ENCODE measurements at regions not wholly inside any gene's neighbourhood (a gene's known extent, or its start where the extent isn't known, plus 50 kb on each side); places are given as distances from the start of the nearest gene placed in this dataset.

DNA sequence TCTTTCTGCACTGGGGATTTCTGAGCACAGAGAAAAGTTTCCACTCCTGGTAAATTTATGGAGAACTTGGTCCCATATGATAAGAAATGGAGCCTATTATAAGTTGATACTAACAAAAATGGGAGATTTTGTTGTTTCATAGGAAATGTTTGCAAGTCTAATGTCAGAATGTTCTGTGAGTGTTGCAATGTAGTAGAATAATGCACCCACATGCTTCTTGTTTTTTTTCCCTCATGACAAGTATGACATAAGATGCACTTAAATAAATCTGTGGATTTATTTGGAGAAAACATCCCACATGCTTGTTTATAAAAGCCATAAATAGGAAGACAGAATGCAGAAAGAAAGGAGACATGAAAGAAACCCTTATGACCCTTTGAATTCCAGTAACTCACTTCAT lies 50.8 kb upstream of the KCNJ6 start:
- Mint-ChIP-seq H3K27ac (no peak overlapping the region), H3K4me3 (no peak overlapping the region), H3K4me1 (ENCODE audit: low read depth in 2 of 2) (no peaks in the 10 kb centered on the region), H3K27me3 (peaks cover 6 to 9% of the 10 kb centered on the region in 2 donors), H3K9me3 (no peaks in the 10 kb centered on the region), H3K36me3 (no peaks in the 10 kb centered on the region)
- ATAC-seq = no peak
- DNase-seq (ENCODE audit: low spot score) = no peak

- ATAC-seq (no peak), DNase-seq (ENCODE audit: low spot score) (no peak)
- Mint-ChIP-seq H3K4me1 (ENCODE audit: low read depth in 2 of 2) (no peaks in the 10 kb centered on the region), H3K27me3 (peaks cover 7 to 11% of the 10 kb centered on the region in 2 donors), H3K27ac (no peak overlapping the region), H3K9me3 (no peaks in the 10 kb centered on the region), H3K4me3 (no peak overlapping the region), H3K36me3 (no peaks in the 10 kb centered on the region)
Observed at GRCh38 chr21:37968744-37969143, 52.5 kb upstream of the KCNJ6 start.

- no peaks in the 10 kb centered on the region for H3K4me1 Mint-ChIP-seq (ENCODE audit: low read depth in 2 of 2)
Observed at GRCh38 chr21:37970548-37970947, 54.3 kb upstream of the KCNJ6 start.

GRCh38 chr21:37971390-37971950 lies 55.2 kb upstream of the KCNJ6 start:
- H3K27ac Mint-ChIP-seq = no peak overlapping the region
- ATAC-seq = no peak
- no peaks in the 10 kb centered on the region for H3K9me3 Mint-ChIP-seq
- DNase-seq (ENCODE audit: low spot score) = no peak
- H3K27me3 Mint-ChIP-seq = peaks cover 9 to 20% of the 10 kb centered on the region in 2 donors
- H3K36me3 Mint-ChIP-seq = no peaks in the 10 kb centered on the region
- no peaks in the 10 kb centered on the region for H3K4me1 Mint-ChIP-seq (ENCODE audit: low read depth in 2 of 2)
- H3K4me3 Mint-ChIP-seq = no peak overlapping the region

More at GRCh38 chr21:37970548-37970947, 54.3 kb upstream of the KCNJ6 start:
- no peaks in the 10 kb centered on the region for H3K36me3 Mint-ChIP-seq
- no peak overlapping the region for H3K4me3 Mint-ChIP-seq
- ATAC-seq (no peak), DNase-seq (ENCODE audit: low spot score) (no peak)
- no peaks in the 10 kb centered on the region for H3K9me3 Mint-ChIP-seq
- H3K27me3 Mint-ChIP-seq = peaks cover 10 to 18% of the 10 kb centered on the region in 2 donors
- no peak overlapping the region for H3K27ac Mint-ChIP-seq

DNA sequence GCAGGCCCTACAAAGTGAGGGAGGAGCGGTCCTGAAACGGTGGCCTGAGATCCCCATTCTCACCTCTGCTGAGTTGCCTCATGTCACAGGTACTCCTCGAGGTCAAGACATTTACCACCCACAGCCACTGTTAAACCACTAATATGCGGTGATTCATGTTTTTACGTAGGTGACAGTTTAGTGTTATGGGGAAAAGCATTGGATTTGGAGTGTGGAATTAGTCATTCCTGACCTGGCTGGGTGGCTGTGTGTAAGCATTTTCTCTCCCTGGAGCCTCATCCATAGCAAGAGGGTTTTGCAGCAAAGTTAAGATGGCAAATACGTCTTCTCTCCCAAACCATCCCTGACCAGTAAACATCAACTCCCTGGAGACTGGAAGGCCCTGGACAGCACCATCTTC lies 57.8 kb upstream of the KCNJ6 start:
- Mint-ChIP-seq H3K36me3 (no peaks in the 10 kb centered on the region), H3K27me3 (peaks cover 10 to 20% of the 10 kb centered on the region in 2 donors)

GRCh38 chr21:37982496-37983318 lies 66.5 kb upstream of the KCNJ6 start:
- DNase-seq (ENCODE audit: low spot score) (no peak), ATAC-seq (no peak)
- no peaks in the 10 kb centered on the region for H3K4me1 Mint-ChIP-seq (ENCODE audit: low read depth in 2 of 2)
- peaks cover 11 to 22% of the 10 kb centered on the region in 2 donors for H3K27me3 Mint-ChIP-seq
- H3K36me3 Mint-ChIP-seq = no peaks in the 10 kb centered on the region
- no peak overlapping the region for H3K27ac Mint-ChIP-seq
- no peak overlapping the region for H3K4me3 Mint-ChIP-seq
- H3K9me3 Mint-ChIP-seq = no peaks in the 10 kb centered on the region

More for the DNA sequence above, 57.8 kb upstream of the KCNJ6 start:
- Mint-ChIP-seq H3K27ac (no peak overlapping the region), H3K4me3 (no peak overlapping the region), H3K9me3 (no peaks in the 10 kb centered on the region), H3K4me1 (ENCODE audit: low read depth in 2 of 2) (no peaks in the 10 kb centered on the region)
- DNase-seq (ENCODE audit: low spot score) (no peak), ATAC-seq (peak in 1 of 2 donors; percentile 26)

- Mint-ChIP-seq H3K4me3 (no peak overlapping the region), H3K27ac (no peak overlapping the region), H3K4me1 (ENCODE audit: low read depth in 2 of 2) (no peaks in the 10 kb centered on the region), H3K36me3 (no peaks in the 10 kb centered on the region), H3K27me3 (peaks cover 11 to 22% of the 10 kb centered on the region in 2 donors), H3K9me3 (no peaks in the 10 kb centered on the region)
- DNase-seq (ENCODE audit: low spot score) (no peak), ATAC-seq (no peak)
Observed at GRCh38 chr21:37983336-37984095, 67.3 kb upstream of the KCNJ6 start.

DNA sequence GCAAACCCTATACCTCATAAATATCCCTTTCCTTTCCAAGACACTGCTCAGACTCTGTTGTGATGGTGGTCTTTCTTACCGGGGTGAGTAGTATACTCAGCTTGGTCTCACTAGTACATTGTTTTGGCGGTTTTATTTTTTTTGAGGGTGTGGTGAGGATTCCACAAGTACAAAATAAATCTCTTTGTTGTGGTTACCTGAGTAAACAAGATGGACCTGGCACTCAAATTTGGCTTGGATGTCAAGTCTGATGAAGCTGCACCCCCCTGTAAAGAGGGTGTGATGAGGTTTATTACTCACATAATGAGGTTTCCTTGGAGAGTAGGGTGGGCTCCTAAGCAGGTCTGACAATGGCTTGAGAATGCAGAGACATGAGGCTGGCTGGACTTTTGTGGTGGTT lies 68.2 kb upstream of the KCNJ6 start:
- Mint-ChIP-seq H3K9me3 (no peaks in the 10 kb centered on the region), H3K27me3 (peaks cover 11 to 22% of the 10 kb centered on the region in 2 donors), H3K4me3 (no peak overlapping the region), H3K36me3 (no peaks in the 10 kb centered on the region), H3K4me1 (ENCODE audit: low read depth in 2 of 2) (no peaks in the 10 kb centered on the region), H3K27ac (no peak overlapping the region)
- no peak for ATAC-seq
- no peak for DNase-seq (ENCODE audit: low spot score)

DNA sequence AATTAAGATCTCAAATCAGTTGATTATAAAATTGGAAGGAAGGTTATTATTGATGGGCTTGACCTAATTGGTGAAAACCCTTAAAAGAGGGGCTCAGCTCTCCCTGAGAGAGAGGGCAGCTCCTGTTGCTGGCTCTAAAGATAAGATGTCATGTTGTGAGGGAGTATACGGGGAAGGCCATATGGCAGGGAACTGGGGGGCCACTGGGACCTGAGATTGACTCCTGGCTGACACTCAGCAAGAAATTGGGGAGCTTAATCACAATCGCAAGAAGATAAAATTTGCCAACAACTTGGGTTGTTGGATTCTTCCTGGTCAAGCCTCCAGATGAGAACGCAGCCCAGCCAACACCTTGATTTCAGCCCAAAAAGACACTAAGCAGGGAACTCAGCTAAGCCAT lies 69.7 kb upstream of the KCNJ6 start:
- H3K36me3 Mint-ChIP-seq = no peaks in the 10 kb centered on the region
- no peak for DNase-seq (ENCODE audit: low spot score)

GRCh38 chr21:37986751-37987399 lies 70.6 kb upstream of the KCNJ6 start:
- DNase-seq (ENCODE audit: low spot score) (no peak), ATAC-seq (no peak)
- H3K9me3 Mint-ChIP-seq = no peaks in the 10 kb centered on the region
- H3K36me3 Mint-ChIP-seq = no peaks in the 10 kb centered on the region
- H3K4me1 Mint-ChIP-seq (ENCODE audit: low read depth in 2 of 2) = no peaks in the 10 kb centered on the region
- no peak overlapping the region for H3K27ac Mint-ChIP-seq
- H3K27me3 Mint-ChIP-seq = peaks cover 20 to 28% of the 10 kb centered on the region in 2 donors
- H3K4me3 Mint-ChIP-seq = no peak overlapping the region

More for the DNA sequence above, 69.7 kb upstream of the KCNJ6 start:
- peaks cover 16 to 22% of the 10 kb centered on the region in 2 donors for H3K27me3 Mint-ChIP-seq
- no peaks in the 10 kb centered on the region for H3K4me1 Mint-ChIP-seq (ENCODE audit: low read depth in 2 of 2)
- H3K4me3 Mint-ChIP-seq = no peak overlapping the region
- ATAC-seq = no peak
- H3K27ac Mint-ChIP-seq = no peak overlapping the region
- no peaks in the 10 kb centered on the region for H3K9me3 Mint-ChIP-seq

DNA sequence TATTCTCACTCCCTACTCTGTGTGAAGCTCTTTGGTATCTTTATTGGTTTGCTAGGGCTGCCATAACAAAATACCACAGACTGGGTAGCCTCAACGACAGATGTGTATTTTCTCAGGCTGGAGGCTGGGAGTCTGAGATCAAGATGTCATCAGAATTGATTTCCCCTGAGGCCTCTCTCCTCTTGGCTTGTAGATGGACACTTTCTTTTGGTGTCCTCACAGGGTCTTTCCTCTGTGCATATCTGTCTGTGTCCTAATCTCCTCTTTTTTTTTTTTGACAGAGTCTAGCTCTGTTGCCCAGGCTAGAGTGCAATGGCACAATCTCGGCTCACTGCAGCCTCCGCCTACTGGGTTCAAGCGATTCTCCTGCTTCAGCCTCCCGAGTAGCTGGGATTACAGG lies 71.4 kb upstream of the KCNJ6 start:
- H3K4me1 Mint-ChIP-seq (ENCODE audit: low read depth in 2 of 2) = no peaks in the 10 kb centered on the region
- DNase-seq (ENCODE audit: low spot score) (no peak), ATAC-seq (no peak)
- H3K4me3 Mint-ChIP-seq = no peak overlapping the region
- H3K36me3 Mint-ChIP-seq = no peaks in the 10 kb centered on the region
- no peaks in the 10 kb centered on the region for H3K9me3 Mint-ChIP-seq
- H3K27ac Mint-ChIP-seq = no peak overlapping the region
- H3K27me3 Mint-ChIP-seq = peaks cover 20 to 29% of the 10 kb centered on the region in 2 donors

- no peaks in the 10 kb centered on the region for H3K36me3 Mint-ChIP-seq
- ATAC-seq (no peak), DNase-seq (ENCODE audit: low spot score) (no peak)
- H3K4me3 Mint-ChIP-seq = no peak overlapping the region
- H3K27me3 Mint-ChIP-seq = peaks cover 10 to 14% of the 10 kb centered on the region in 2 donors
- no peaks in the 10 kb centered on the region for H3K4me1 Mint-ChIP-seq (ENCODE audit: low read depth in 2 of 2)
- H3K9me3 Mint-ChIP-seq = no peaks in the 10 kb centered on the region
- no peak overlapping the region for H3K27ac Mint-ChIP-seq
Observed at GRCh38 chr21:37993071-37993470, 76.8 kb upstream of the KCNJ6 start.

DNA sequence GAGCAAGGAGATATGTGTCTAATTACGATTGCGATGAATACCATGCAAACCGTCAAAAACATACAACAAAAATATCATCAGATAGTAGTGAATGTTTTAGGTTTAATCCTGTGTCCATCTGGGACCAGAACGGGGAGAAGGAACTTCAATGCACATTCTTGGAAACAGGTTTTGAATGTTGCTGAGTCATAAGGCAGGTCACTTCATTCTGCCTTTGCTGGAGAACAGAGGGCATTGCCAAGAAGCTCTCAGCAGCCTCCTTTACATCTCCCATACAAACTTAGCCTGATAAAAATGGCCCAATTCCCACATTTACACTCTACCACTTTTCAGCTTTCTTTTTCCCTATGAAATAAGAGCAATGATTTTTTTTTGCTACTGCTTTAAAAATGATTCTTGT lies 78.0 kb upstream of the KCNJ6 start:
- no peaks in the 10 kb centered on the region for H3K36me3 Mint-ChIP-seq
- H3K9me3 Mint-ChIP-seq = no peaks in the 10 kb centered on the region
- no peak overlapping the region for H3K4me3 Mint-ChIP-seq
- peaks cover 14 to 15% of the 10 kb centered on the region in 2 donors for H3K27me3 Mint-ChIP-seq
- DNase-seq (ENCODE audit: low spot score) = no peak
- H3K4me1 Mint-ChIP-seq (ENCODE audit: low read depth in 2 of 2) = no peaks in the 10 kb centered on the region
- ATAC-seq = no peak
- H3K27ac Mint-ChIP-seq = no peak overlapping the region
